Endodermal cell (in vitro differentiated cells): ENCODE measurements at regions not wholly inside any gene's neighbourhood (a gene's known extent, or its start where the extent isn't known, plus 50 kb on each side); places are given as distances from the start of the nearest gene placed in this dataset.

Experiments used
- DNase-seq: peaks from one replicate; pipeline ENCODE4 v3.0.0-alpha.2; 2017
- H3K27ac ChIP-seq: 2 replicates; pipeline ENCODE4 v1.5.1; 2013; ENCODE audit warnings: mild to moderate bottlenecking, low read depth, low read length, moderate library complexity
- H3K27me3 ChIP-seq: 2 replicates; pipeline ENCODE4 v1.6.1; 2013; ENCODE audit warnings: mild to moderate bottlenecking, low read length, moderate library complexity; ENCODE audit not compliant: insufficient read depth, control insufficient read depth, poor library complexity, severe bottlenecking
- H3K36me3 ChIP-seq: 2 replicates; pipeline ENCODE4 v1.7.0; 2013; ENCODE audit warnings: mild to moderate bottlenecking, low read length, moderate library complexity; ENCODE audit not compliant: control insufficient read depth, insufficient read depth
- H3K4me1 ChIP-seq: one replicate; pipeline ENCODE4 v1.7.0; 2013; ENCODE audit warnings: low read length; ENCODE audit not compliant: control insufficient read depth, insufficient read depth
- H3K4me3 ChIP-seq: 2 replicates; pipeline ENCODE4 v1.5.1; 2013; ENCODE audit warnings: mild to moderate bottlenecking, low read length, moderate library complexity
- H3K9ac ChIP-seq: 2 replicates; pipeline ENCODE4 v1.6.1; 2013; ENCODE audit warnings: mild to moderate bottlenecking, low read length, moderate library complexity; ENCODE audit not compliant: poor library complexity, severe bottlenecking; ENCODE audit errors: extremely low read depth
- H3K9me3 ChIP-seq: 2 replicates; pipeline ENCODE4 v1.6.1; 2013; ENCODE audit warnings: mild to moderate bottlenecking, low read length, moderate library complexity; ENCODE audit not compliant: control insufficient read depth
- H3K27ac Mint-ChIP-seq: 2 replicates; pipeline ENCODE4 v1.8.0; 2020; ENCODE audit warnings: mixed read lengths
- H3K27me3 Mint-ChIP-seq: 2 replicates; pipeline ENCODE4 v1.8.0; 2021; ENCODE audit warnings: mild to moderate bottlenecking, mixed read lengths; ENCODE audit not compliant: insufficient read depth
- H3K36me3 Mint-ChIP-seq: 2 replicates; pipeline ENCODE4 v1.8.0; 2020; ENCODE audit warnings: low read depth, mixed read lengths
- H3K4me1 Mint-ChIP-seq: 2 replicates; pipeline ENCODE4 v1.8.0; 2020; ENCODE audit warnings: mixed read lengths
- H3K4me3 Mint-ChIP-seq: 2 replicates; pipeline ENCODE4 v1.8.0; 2020; ENCODE audit warnings: mild to moderate bottlenecking, moderate library complexity, mixed read lengths
- H3K9me3 Mint-ChIP-seq: 2 replicates; pipeline ENCODE4 v1.8.0; 2020; ENCODE audit warnings: mild to moderate bottlenecking, mixed read lengths
- WGBS, 2 experiments: methylation state at CpG; one replicate each; pipeline versions ENCODE4 v1.1.5 to v1.1.7; 2013; ENCODE audit warnings: missing lambda C conversion rate in 2 of 2, mixed read lengths in 1 of 2; ENCODE audit not compliant: insufficient coverage in 1 of 2, insufficient read length in 1 of 2; 5-methylcytosine and 5-hydroxymethylcytosine counted together
- TF ChIP-seq, protein P1 (sequence below): fragments of 200-600 bp; sonication (generic); conservative IDR thresholded peaks from 2 replicates; pipeline ENCODE4 v1.5.0; 2021; ENCODE audit warnings: antibody characterized with exemption, mild to moderate bottlenecking

- Mint-ChIP-seq H3K27ac (no peak overlapping the region), H3K4me3 (no peak overlapping the region), H3K4me1 (peaks cover 4% of the 10 kb centered on the region), H3K27me3 (no peaks in the 10 kb centered on the region), H3K9me3 (peaks cover 2% of the 10 kb centered on the region), H3K36me3 (no peaks in the 10 kb centered on the region)
- no peak for DNase-seq
- Histone ChIP-seq H3K27ac (no peak overlapping the region), H3K27me3 (no peaks in the 10 kb centered on the region), H3K9me3 (no peaks in the 10 kb centered on the region), H3K9ac (no peak overlapping the region), H3K4me3 (no peak overlapping the region), H3K4me1 (no peaks in the 10 kb centered on the region), H3K36me3 (no peaks in the 10 kb centered on the region)
- TF ChIP-seq, protein P1, sequence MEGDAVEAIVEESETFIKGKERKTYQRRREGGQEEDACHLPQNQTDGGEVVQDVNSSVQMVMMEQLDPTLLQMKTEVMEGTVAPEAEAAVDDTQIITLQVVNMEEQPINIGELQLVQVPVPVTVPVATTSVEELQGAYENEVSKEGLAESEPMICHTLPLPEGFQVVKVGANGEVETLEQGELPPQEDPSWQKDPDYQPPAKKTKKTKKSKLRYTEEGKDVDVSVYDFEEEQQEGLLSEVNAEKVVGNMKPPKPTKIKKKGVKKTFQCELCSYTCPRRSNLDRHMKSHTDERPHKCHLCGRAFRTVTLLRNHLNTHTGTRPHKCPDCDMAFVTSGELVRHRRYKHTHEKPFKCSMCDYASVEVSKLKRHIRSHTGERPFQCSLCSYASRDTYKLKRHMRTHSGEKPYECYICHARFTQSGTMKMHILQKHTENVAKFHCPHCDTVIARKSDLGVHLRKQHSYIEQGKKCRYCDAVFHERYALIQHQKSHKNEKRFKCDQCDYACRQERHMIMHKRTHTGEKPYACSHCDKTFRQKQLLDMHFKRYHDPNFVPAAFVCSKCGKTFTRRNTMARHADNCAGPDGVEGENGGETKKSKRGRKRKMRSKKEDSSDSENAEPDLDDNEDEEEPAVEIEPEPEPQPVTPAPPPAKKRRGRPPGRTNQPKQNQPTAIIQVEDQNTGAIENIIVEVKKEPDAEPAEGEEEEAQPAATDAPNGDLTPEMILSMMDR, result no peak
- WGBS, 2 experiments, result 94% methylated on average over 1 of the region's 1 CpG; no CpG with 5 or more reads in 1 of the 2 experiments
Observed at GRCh38 chr7:97270280-97270679, 152.8 kb downstream of the SDHAF3 start.

DNA sequence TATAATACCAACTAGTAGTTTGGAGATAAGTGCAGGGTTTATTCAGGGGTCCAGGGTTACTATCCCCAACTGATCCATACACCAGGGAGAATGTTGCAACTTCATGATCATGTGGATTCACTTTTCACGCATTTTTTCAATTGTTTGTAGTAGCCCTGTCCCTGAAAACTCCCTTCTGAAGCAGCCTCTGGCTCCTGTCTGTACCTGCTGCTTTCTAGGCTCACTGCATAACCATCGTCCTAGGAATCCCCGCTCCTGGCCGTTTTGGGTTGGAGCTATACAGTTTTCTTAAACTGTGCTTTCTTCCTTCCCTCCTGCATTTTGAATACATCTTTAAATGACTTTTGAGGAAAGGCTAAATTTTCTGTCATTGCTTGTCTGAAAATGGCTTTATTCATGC, 154.1 kb downstream of the SDHAF3 start:
- Mint-ChIP-seq H3K4me3 (no peak overlapping the region), H3K4me1 (peaks cover 4% of the 10 kb centered on the region), H3K9me3 (peaks cover 2% of the 10 kb centered on the region), H3K27ac (no peak overlapping the region), H3K36me3 (no peaks in the 10 kb centered on the region), H3K27me3 (no peaks in the 10 kb centered on the region)
- no peaks in the 10 kb centered on the region for H3K36me3 ChIP-seq
- H3K9ac ChIP-seq, result no peak overlapping the region
- H3K4me1 ChIP-seq, result no peaks in the 10 kb centered on the region
- no peak overlapping the region for H3K27ac ChIP-seq
- TF ChIP-seq, protein P1, result no peak
- H3K27me3 ChIP-seq, result no peaks in the 10 kb centered on the region
- 75 to 83% methylated on average over 4 of the region's 4 CpGs for WGBS, 2 experiments
- H3K9me3 ChIP-seq, result no peaks in the 10 kb centered on the region
- no peak overlapping the region for H3K4me3 ChIP-seq
- DNase-seq, result no peak

GRCh38 chr7:97272237-97272975, 154.9 kb downstream of the SDHAF3 start:
- H3K27me3 ChIP-seq, result no peaks in the 10 kb centered on the region
- no peak overlapping the region for H3K4me3 Mint-ChIP-seq
- H3K9ac ChIP-seq, result no peak overlapping the region
- DNase-seq, result no peak
- no peaks in the 10 kb centered on the region for H3K4me1 ChIP-seq
- no peaks in the 10 kb centered on the region for H3K36me3 Mint-ChIP-seq
- peaks cover under 1% of the 10 kb centered on the region for H3K9me3 Mint-ChIP-seq
- TF ChIP-seq, protein P1, result no peak
- no peak overlapping the region for H3K27ac ChIP-seq
- H3K27ac Mint-ChIP-seq, result no peak overlapping the region
- no peaks in the 10 kb centered on the region for H3K27me3 Mint-ChIP-seq
- H3K4me1 Mint-ChIP-seq, result peaks cover 4% of the 10 kb centered on the region
- 90 to 91% methylated on average over 4 to 7 of the region's 7 CpGs for WGBS, 2 experiments
- no peaks in the 10 kb centered on the region for H3K36me3 ChIP-seq
- H3K9me3 ChIP-seq, result no peaks in the 10 kb centered on the region
- no peak overlapping the region for H3K4me3 ChIP-seq
